Activated T-helper 2 cell treated with anti-CD3 and anti-CD28 coated beads, Interferon-gamma antibody, Interleukin-2, Interleukin-4, amounts not matched to agents 10 μg/mL and 5 μg/mL and 100 μg/mL, durations not matched to agents 14 hours and 24 hours and 36 hours (primary cell): ENCODE measurements at regions not wholly inside any gene's neighbourhood (a gene's known extent, or its start where the extent isn't known, plus 50 kb on each side); places are given as distances from the start of the nearest gene placed in this dataset.
"Not testable (repeated sequence)": the region's sequence is repeated elsewhere in the genome, so short reads cannot be mapped to it uniquely, and the experiment has no call there.

ENCODE experiments used
- DNase-seq: peaks from one replicate; pipeline ENCODE4 v3.0.0; 2021; ENCODE audit warnings: low spot score
- H3K27ac Mint-ChIP-seq: one replicate; pipeline ENCODE4 v1.8.0; 2021; ENCODE audit warnings: mixed read lengths
- H3K27me3 Mint-ChIP-seq: one replicate; pipeline ENCODE4 v1.8.0; 2021; ENCODE audit warnings: low read depth, mixed read lengths
- H3K36me3 Mint-ChIP-seq: one replicate; pipeline ENCODE4 v1.8.0; 2021; ENCODE audit warnings: low read depth, mixed read lengths
- H3K4me1 Mint-ChIP-seq: one replicate; pipeline ENCODE4 v1.8.0; 2021; ENCODE audit warnings: low read depth, mixed read lengths
- H3K4me3 Mint-ChIP-seq: one replicate; pipeline ENCODE4 v1.8.0; 2021; ENCODE audit warnings: low read depth, mild to moderate bottlenecking, moderate library complexity, mixed read lengths
- H3K9me3 Mint-ChIP-seq: one replicate; pipeline ENCODE4 v1.8.0; 2021; ENCODE audit warnings: mixed read lengths
- intact Hi-C: fragments of 100-400 bp; cut with micrococcal nuclease; formaldehyde crosslinking; loops from one replicate; pipeline ENCODE4 v1.15.1; 2023

- no peak overlapping the region for H3K27ac Mint-ChIP-seq
Observed at GRCh38 chr6:27023664-27024063, 223.8 kb upstream of the PRSS16 start.

GRCh38 chr6:27025351-27025750 is 222.2 kb upstream of the PRSS16 start:
- H3K4me1 Mint-ChIP-seq, result peaks cover 6% of the 10 kb centered on the region
- no peak overlapping the region for H3K27ac Mint-ChIP-seq
- peaks cover 3% of the 10 kb centered on the region for H3K9me3 Mint-ChIP-seq
- intact Hi-C loops, result no loop called here
- H3K36me3 Mint-ChIP-seq, result no peaks in the 10 kb centered on the region
- DNase-seq, result no peak
- H3K27me3 Mint-ChIP-seq, result peaks cover 32% of the 10 kb centered on the region
- H3K4me3 Mint-ChIP-seq, result no peak overlapping the region

More at GRCh38 chr6:27023664-27024063, 223.8 kb upstream of the PRSS16 start:
- no peak for DNase-seq
- Mint-ChIP-seq H3K36me3 (no peaks in the 10 kb centered on the region), H3K4me3 (no peak overlapping the region), H3K27me3 (peaks cover 36% of the 10 kb centered on the region), H3K9me3 (peaks cover 4% of the 10 kb centered on the region), H3K4me1 (peaks cover 10% of the 10 kb centered on the region)
- intact Hi-C loops, result no loop called here

- Mint-ChIP-seq H3K9me3 (no peaks in the 10 kb centered on the region), H3K27ac (no peak overlapping the region), H3K36me3 (no peaks in the 10 kb centered on the region), H3K4me1 (no peaks in the 10 kb centered on the region), H3K4me3 (no peak overlapping the region), H3K27me3 (peaks cover 26% of the 10 kb centered on the region)
- no peak for DNase-seq
- intact Hi-C loops, result no loop called here
Observed at GRCh38 chr6:27026361-27026760, 221.1 kb upstream of the PRSS16 start.

GRCh38 chr6:27031302-27031701 is 216.2 kb upstream of the PRSS16 start:
- H3K36me3 Mint-ChIP-seq, result no peaks in the 10 kb centered on the region
- no peaks in the 10 kb centered on the region for H3K4me1 Mint-ChIP-seq
- H3K9me3 Mint-ChIP-seq, result no peaks in the 10 kb centered on the region
- intact Hi-C loops, result no loop called here
- no peak overlapping the region for H3K4me3 Mint-ChIP-seq
- no peak overlapping the region for H3K27ac Mint-ChIP-seq
- H3K27me3 Mint-ChIP-seq, result peaks cover 15% of the 10 kb centered on the region
- DNase-seq, result no peak

GRCh38 chr6:27038498-27038897 is 209.0 kb upstream of the PRSS16 start:
- H3K27me3 Mint-ChIP-seq, result peaks cover 32% of the 10 kb centered on the region
- H3K9me3 Mint-ChIP-seq, result no peaks in the 10 kb centered on the region
- no peak for DNase-seq
- intact Hi-C loops, result no loop called here
- H3K36me3 Mint-ChIP-seq, result no peaks in the 10 kb centered on the region
- H3K27ac Mint-ChIP-seq, result no peak overlapping the region
- H3K4me1 Mint-ChIP-seq, result no peaks in the 10 kb centered on the region
- no peak overlapping the region for H3K4me3 Mint-ChIP-seq

- DNase-seq, result no peak
- intact Hi-C loops, result no loop called here
- H3K36me3 Mint-ChIP-seq, result no peaks in the 10 kb centered on the region
- no peaks in the 10 kb centered on the region for H3K4me1 Mint-ChIP-seq
- H3K9me3 Mint-ChIP-seq, result no peaks in the 10 kb centered on the region
- H3K27me3 Mint-ChIP-seq, result peaks cover 32% of the 10 kb centered on the region
- no peak overlapping the region for H3K4me3 Mint-ChIP-seq
- no peak overlapping the region for H3K27ac Mint-ChIP-seq
Observed at GRCh38 chr6:27040244-27041042, 207.1 kb upstream of the PRSS16 start.

- no peak overlapping the region for H3K4me3 Mint-ChIP-seq
- DNase-seq, result no peak
- H3K4me1 Mint-ChIP-seq, result no peaks in the 10 kb centered on the region
- H3K27me3 Mint-ChIP-seq, result peaks cover 30% of the 10 kb centered on the region
- intact Hi-C loops, result no loop called here
- H3K36me3 Mint-ChIP-seq, result no peaks in the 10 kb centered on the region
- H3K27ac Mint-ChIP-seq, result no peak overlapping the region
- H3K9me3 Mint-ChIP-seq, result no peaks in the 10 kb centered on the region
Observed at GRCh38 chr6:27043244-27043643, 204.3 kb upstream of the PRSS16 start.

- DNase-seq, H3K9me3 Mint-ChIP-seq, H3K4me3 Mint-ChIP-seq, intact Hi-C loops, H3K4me1 Mint-ChIP-seq, H3K36me3 Mint-ChIP-seq, H3K27ac Mint-ChIP-seq: not testable (repeated sequence)
- H3K27me3 Mint-ChIP-seq, result peaks cover 21% of the 10 kb centered on the region
Observed at GRCh38 chr6:27045131-27045530, 202.4 kb upstream of the PRSS16 start.

GRCh38 chr6:27047725-27048124 is 199.8 kb upstream of the PRSS16 start:
- H3K4me3 Mint-ChIP-seq, DNase-seq, H3K36me3 Mint-ChIP-seq, H3K27ac Mint-ChIP-seq, H3K27me3 Mint-ChIP-seq, intact Hi-C loops, H3K4me1 Mint-ChIP-seq, H3K9me3 Mint-ChIP-seq: not testable (repeated sequence)

GRCh38 chr6:27049863-27050781 is 197.4 kb upstream of the PRSS16 start:
- H3K9me3 Mint-ChIP-seq, result no peaks in the 10 kb centered on the region
- no peak overlapping the region for H3K4me3 Mint-ChIP-seq
- no peaks in the 10 kb centered on the region for H3K4me1 Mint-ChIP-seq
- H3K27me3 Mint-ChIP-seq, result peaks cover 5% of the 10 kb centered on the region
- H3K36me3 Mint-ChIP-seq, result no peaks in the 10 kb centered on the region
- DNase-seq, result no peak
- H3K27ac Mint-ChIP-seq, result no peak overlapping the region
- intact Hi-C loops, result no loop called here

- H3K9me3 Mint-ChIP-seq, H3K27ac Mint-ChIP-seq, H3K4me1 Mint-ChIP-seq, H3K36me3 Mint-ChIP-seq, DNase-seq, intact Hi-C loops, H3K4me3 Mint-ChIP-seq: not testable (repeated sequence)
- peaks cover 19% of the 10 kb centered on the region for H3K27me3 Mint-ChIP-seq
Observed at GRCh38 chr6:27052082-27052730, 195.3 kb upstream of the PRSS16 start.

GRCh38 chr6:27052731-27053082 is 194.8 kb upstream of the PRSS16 start:
- no peaks in the 10 kb centered on the region for H3K36me3 Mint-ChIP-seq
- no peaks in the 10 kb centered on the region for H3K4me1 Mint-ChIP-seq
- H3K27ac Mint-ChIP-seq, result no peak overlapping the region
- H3K4me3 Mint-ChIP-seq, result no peak overlapping the region
- H3K9me3 Mint-ChIP-seq, result no peaks in the 10 kb centered on the region
- intact Hi-C loops, result no loop called here
- no peak for DNase-seq
- H3K27me3 Mint-ChIP-seq, result peaks cover 19% of the 10 kb centered on the region

GRCh38 chr6:27053738-27054137 is 193.8 kb upstream of the PRSS16 start:
- H3K27ac Mint-ChIP-seq, result no peak overlapping the region
- H3K4me1 Mint-ChIP-seq, result no peaks in the 10 kb centered on the region
- H3K9me3 Mint-ChIP-seq, result no peaks in the 10 kb centered on the region
- H3K4me3 Mint-ChIP-seq, result no peak overlapping the region
- intact Hi-C loops, result no loop called here
- no peaks in the 10 kb centered on the region for H3K36me3 Mint-ChIP-seq
- DNase-seq, result no peak
- H3K27me3 Mint-ChIP-seq, result peaks cover 22% of the 10 kb centered on the region
